Neural cell (in vitro differentiated cells): ENCODE measurements at regions not wholly inside any gene's neighbourhood (a gene's known extent, or its start where the extent isn't known, plus 50 kb on each side); places are given as distances from the start of the nearest gene placed in this dataset.

Source experiments
- EP300 ChIP-seq: fragments of 450-650 bp; conservative IDR thresholded peaks from 2 replicates; pipeline ENCODE4 v1.6.1; 2014; ENCODE audit warnings: antibody characterized with exemption, mild to moderate bottlenecking, moderate library complexity; ENCODE audit not compliant: poor library complexity, severe bottlenecking
- EZH2 ChIP-seq: fragments of 200-600, 300-800 bp; shearing (Covaris generic), sonication (generic); IDR thresholded peaks from 2 replicates; pipeline ENCODE4 v1.6.1; 2014; ENCODE audit warnings: antibody characterized with exemption, low read length, borderline replicate concordance, mild to moderate bottlenecking; ENCODE audit not compliant: insufficient read depth, poor library complexity, severe bottlenecking
- POLR2AphosphoS5 ChIP-seq: IDR thresholded peaks from 2 replicates; pipeline ENCODE4 v1.6.1; 2012
- RAD21 ChIP-seq: fragments of 450-650 bp; conservative IDR thresholded peaks from 2 replicates; pipeline ENCODE4 v1.6.1; 2014; ENCODE audit warnings: antibody characterized with exemption, mild to moderate bottlenecking, moderate library complexity
- TF ChIP-seq, protein P1 (sequence below): fragments of 450-650 bp; IDR thresholded peaks from 2 replicates; pipeline ENCODE4 v1.5.1; 2014; ENCODE audit warnings: antibody characterized with exemption, mild to moderate bottlenecking, moderate library complexity; ENCODE audit not compliant: poor library complexity, severe bottlenecking
- TF ChIP-seq, protein P2 (sequence below): IDR thresholded peaks from 2 replicates; pipeline ENCODE4 v1.6.1; 2012; ENCODE audit warnings: borderline replicate concordance

DNA sequence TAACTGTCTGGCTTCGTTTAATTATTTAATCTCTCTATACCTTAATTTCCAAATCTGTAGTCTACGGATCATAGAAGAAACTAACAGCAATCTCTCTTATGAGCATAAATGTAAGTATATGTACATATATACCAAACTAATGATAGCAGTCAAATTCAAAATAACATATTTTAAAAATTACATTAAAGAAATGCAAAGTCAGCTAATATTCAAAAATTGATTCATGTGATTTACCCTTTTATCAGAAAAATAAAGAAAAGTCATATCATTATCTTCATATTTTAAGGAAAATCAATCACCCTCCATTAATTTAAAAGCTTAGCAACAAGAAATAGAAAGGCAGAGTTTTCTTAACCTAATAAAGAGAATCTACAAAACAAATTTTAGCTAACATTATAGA lies 575.9 kb downstream of the IRS1 start:
- TF ChIP-seq RAD21, result no peak
- TF ChIP-seq, protein P1, sequence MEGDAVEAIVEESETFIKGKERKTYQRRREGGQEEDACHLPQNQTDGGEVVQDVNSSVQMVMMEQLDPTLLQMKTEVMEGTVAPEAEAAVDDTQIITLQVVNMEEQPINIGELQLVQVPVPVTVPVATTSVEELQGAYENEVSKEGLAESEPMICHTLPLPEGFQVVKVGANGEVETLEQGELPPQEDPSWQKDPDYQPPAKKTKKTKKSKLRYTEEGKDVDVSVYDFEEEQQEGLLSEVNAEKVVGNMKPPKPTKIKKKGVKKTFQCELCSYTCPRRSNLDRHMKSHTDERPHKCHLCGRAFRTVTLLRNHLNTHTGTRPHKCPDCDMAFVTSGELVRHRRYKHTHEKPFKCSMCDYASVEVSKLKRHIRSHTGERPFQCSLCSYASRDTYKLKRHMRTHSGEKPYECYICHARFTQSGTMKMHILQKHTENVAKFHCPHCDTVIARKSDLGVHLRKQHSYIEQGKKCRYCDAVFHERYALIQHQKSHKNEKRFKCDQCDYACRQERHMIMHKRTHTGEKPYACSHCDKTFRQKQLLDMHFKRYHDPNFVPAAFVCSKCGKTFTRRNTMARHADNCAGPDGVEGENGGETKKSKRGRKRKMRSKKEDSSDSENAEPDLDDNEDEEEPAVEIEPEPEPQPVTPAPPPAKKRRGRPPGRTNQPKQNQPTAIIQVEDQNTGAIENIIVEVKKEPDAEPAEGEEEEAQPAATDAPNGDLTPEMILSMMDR, result no peak
- TF ChIP-seq POLR2AphosphoS5, result no peak
- TF ChIP-seq EZH2, result no peak
- TF ChIP-seq, protein P2, sequence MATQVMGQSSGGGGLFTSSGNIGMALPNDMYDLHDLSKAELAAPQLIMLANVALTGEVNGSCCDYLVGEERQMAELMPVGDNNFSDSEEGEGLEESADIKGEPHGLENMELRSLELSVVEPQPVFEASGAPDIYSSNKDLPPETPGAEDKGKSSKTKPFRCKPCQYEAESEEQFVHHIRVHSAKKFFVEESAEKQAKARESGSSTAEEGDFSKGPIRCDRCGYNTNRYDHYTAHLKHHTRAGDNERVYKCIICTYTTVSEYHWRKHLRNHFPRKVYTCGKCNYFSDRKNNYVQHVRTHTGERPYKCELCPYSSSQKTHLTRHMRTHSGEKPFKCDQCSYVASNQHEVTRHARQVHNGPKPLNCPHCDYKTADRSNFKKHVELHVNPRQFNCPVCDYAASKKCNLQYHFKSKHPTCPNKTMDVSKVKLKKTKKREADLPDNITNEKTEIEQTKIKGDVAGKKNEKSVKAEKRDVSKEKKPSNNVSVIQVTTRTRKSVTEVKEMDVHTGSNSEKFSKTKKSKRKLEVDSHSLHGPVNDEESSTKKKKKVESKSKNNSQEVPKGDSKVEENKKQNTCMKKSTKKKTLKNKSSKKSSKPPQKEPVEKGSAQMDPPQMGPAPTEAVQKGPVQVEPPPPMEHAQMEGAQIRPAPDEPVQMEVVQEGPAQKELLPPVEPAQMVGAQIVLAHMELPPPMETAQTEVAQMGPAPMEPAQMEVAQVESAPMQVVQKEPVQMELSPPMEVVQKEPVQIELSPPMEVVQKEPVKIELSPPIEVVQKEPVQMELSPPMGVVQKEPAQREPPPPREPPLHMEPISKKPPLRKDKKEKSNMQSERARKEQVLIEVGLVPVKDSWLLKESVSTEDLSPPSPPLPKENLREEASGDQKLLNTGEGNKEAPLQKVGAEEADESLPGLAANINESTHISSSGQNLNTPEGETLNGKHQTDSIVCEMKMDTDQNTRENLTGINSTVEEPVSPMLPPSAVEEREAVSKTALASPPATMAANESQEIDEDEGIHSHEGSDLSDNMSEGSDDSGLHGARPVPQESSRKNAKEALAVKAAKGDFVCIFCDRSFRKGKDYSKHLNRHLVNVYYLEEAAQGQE, result no peak
- no peak for TF ChIP-seq EP300
